Ectodermal cell (in vitro differentiated cells): ENCODE measurements at regions not wholly inside any gene's neighbourhood (a gene's known extent, or its start where the extent isn't known, plus 50 kb on each side); places are given as distances from the start of the nearest gene placed in this dataset.

Source experiments
- H3K27ac ChIP-seq: 2 replicates; pipeline ENCODE4 v1.7.0; 2013; ENCODE audit warnings: mild to moderate bottlenecking, low read depth, low read length; ENCODE audit not compliant: insufficient read depth, poor library complexity, severe bottlenecking
- H3K27me3 ChIP-seq: 2 replicates; pipeline ENCODE4 v1.7.0; 2013; ENCODE audit warnings: mild to moderate bottlenecking, low read length; ENCODE audit not compliant: insufficient read depth, control insufficient read depth, poor library complexity, severe bottlenecking
- H3K36me3 ChIP-seq: one replicate; pipeline ENCODE4 v1.7.0; 2013; ENCODE audit warnings: low read length; ENCODE audit not compliant: control insufficient read depth, insufficient read depth
- H3K4me1 ChIP-seq: one replicate; pipeline ENCODE4 v1.7.0; 2013; ENCODE audit warnings: low read length; ENCODE audit not compliant: control insufficient read depth, insufficient read depth
- H3K4me3 ChIP-seq: 2 replicates; pipeline ENCODE4 v1.7.0; 2013; ENCODE audit warnings: low read depth, low read length, control low read depth; ENCODE audit not compliant: insufficient read depth
- H3K9me3 ChIP-seq: 2 replicates; pipeline ENCODE4 v1.7.0; 2013; ENCODE audit warnings: mild to moderate bottlenecking, low read length, moderate library complexity; ENCODE audit not compliant: control insufficient read depth
- WGBS, 2 experiments: methylation state at CpG; one replicate each; pipeline ENCODE4 v1.1.7; 2013; ENCODE audit warnings: missing lambda C conversion rate in 2 of 2; 5-methylcytosine and 5-hydroxymethylcytosine counted together

- Histone ChIP-seq H3K27ac (no peak overlapping the region), H3K27me3 (no peaks in the 10 kb centered on the region), H3K4me1 (peaks cover 8% of the 10 kb centered on the region), H3K36me3 (no peaks in the 10 kb centered on the region), H3K9me3 (no peaks in the 10 kb centered on the region), H3K4me3 (no peak overlapping the region)
- 83 to 89% methylated on average over 3 of the region's 3 CpGs for WGBS, 2 experiments
Observed at GRCh38 chr13:29925457-29926097, 75.2 kb upstream of the UBL3 start.

- Histone ChIP-seq H3K9me3 (no peaks in the 10 kb centered on the region), H3K27ac (no peak overlapping the region), H3K27me3 (no peaks in the 10 kb centered on the region), H3K4me3 (no peak overlapping the region), H3K4me1 (peaks cover 8% of the 10 kb centered on the region), H3K36me3 (no peaks in the 10 kb centered on the region)
- 88 to 92% methylated on average over 12 of the region's 12 CpGs for WGBS, 2 experiments
Observed at GRCh38 chr13:29924482-29925350, 74.3 kb upstream of the UBL3 start.

GRCh38 chr13:29923554-29924481 lies 73.4 kb upstream of the UBL3 start:
- Histone ChIP-seq H3K27me3 (no peaks in the 10 kb centered on the region), H3K9me3 (no peaks in the 10 kb centered on the region), H3K4me1 (peaks cover 8% of the 10 kb centered on the region), H3K36me3 (no peaks in the 10 kb centered on the region), H3K4me3 (no peak overlapping the region), H3K27ac (no peak overlapping the region)
- 70 to 77% methylated on average over 12 of the region's 12 CpGs for WGBS, 2 experiments

GRCh38 chr13:29922896-29923295 lies 72.5 kb upstream of the UBL3 start:
- H3K4me1 ChIP-seq = peaks cover 10% of the 10 kb centered on the region
- H3K4me3 ChIP-seq = no peak overlapping the region
- no peak overlapping the region for H3K27ac ChIP-seq
- no peaks in the 10 kb centered on the region for H3K36me3 ChIP-seq
- H3K27me3 ChIP-seq = no peaks in the 10 kb centered on the region
- WGBS, 2 experiments = 92 to 94% methylated on average over 3 of the region's 3 CpGs
- H3K9me3 ChIP-seq = no peaks in the 10 kb centered on the region

- Histone ChIP-seq H3K4me3 (no peak overlapping the region), H3K27me3 (no peaks in the 10 kb centered on the region), H3K27ac (no peak overlapping the region), H3K4me1 (peaks cover 10% of the 10 kb centered on the region), H3K36me3 (no peaks in the 10 kb centered on the region), H3K9me3 (no peaks in the 10 kb centered on the region)
- 90 to 94% methylated on average over 7 of the region's 7 CpGs for WGBS, 2 experiments
Observed at GRCh38 chr13:29922281-29922821, 71.9 kb upstream of the UBL3 start.

- Histone ChIP-seq H3K9me3 (no peaks in the 10 kb centered on the region), H3K4me1 (peaks cover 10% of the 10 kb centered on the region), H3K27me3 (no peaks in the 10 kb centered on the region), H3K4me3 (no peak overlapping the region), H3K36me3 (no peaks in the 10 kb centered on the region), H3K27ac (no peak overlapping the region)
- 94 to 97% methylated on average over 6 of the region's 6 CpGs for WGBS, 2 experiments
Observed at GRCh38 chr13:29921542-29921941, 71.1 kb upstream of the UBL3 start.

GRCh38 chr13:29920025-29920643 lies 69.7 kb upstream of the UBL3 start:
- 94 to 97% methylated on average over 3 to 4 of the region's 5 CpGs for WGBS, 2 experiments
- no peaks in the 10 kb centered on the region for H3K27me3 ChIP-seq
- no peak overlapping the region for H3K4me3 ChIP-seq
- no peak overlapping the region for H3K27ac ChIP-seq
- peaks cover 10% of the 10 kb centered on the region for H3K4me1 ChIP-seq
- H3K9me3 ChIP-seq = no peaks in the 10 kb centered on the region
- H3K36me3 ChIP-seq = no peaks in the 10 kb centered on the region

- peaks cover 2% of the 10 kb centered on the region for H3K4me1 ChIP-seq
- H3K9me3 ChIP-seq = no peaks in the 10 kb centered on the region
- H3K27me3 ChIP-seq = no peaks in the 10 kb centered on the region
- H3K27ac ChIP-seq = no peak overlapping the region
- no peak overlapping the region for H3K4me3 ChIP-seq
- WGBS, 2 experiments = 91 to 96% methylated on average over 2 to 4 of the region's 4 CpGs
- no peaks in the 10 kb centered on the region for H3K36me3 ChIP-seq
Observed at GRCh38 chr13:29918845-29919244, 68.4 kb upstream of the UBL3 start.

GRCh38 chr13:29917650-29918049 lies 67.2 kb upstream of the UBL3 start:
- H3K27ac ChIP-seq = no peak overlapping the region
- no peaks in the 10 kb centered on the region for H3K9me3 ChIP-seq
- no peaks in the 10 kb centered on the region for H3K36me3 ChIP-seq
- no peak overlapping the region for H3K4me3 ChIP-seq
- 78 to 87% methylated on average over 3 of the region's 3 CpGs for WGBS, 2 experiments
- H3K27me3 ChIP-seq = no peaks in the 10 kb centered on the region
- H3K4me1 ChIP-seq = peaks cover 2% of the 10 kb centered on the region
